ENCODE measurements at regions not wholly inside any gene's neighbourhood (a gene's known extent, or its start where the extent isn't known, plus 50 kb on each side); places are given as distances from the start of the nearest gene placed in this dataset.
"Not testable (repeated sequence)": the region's sequence is repeated elsewhere in the genome, so short reads cannot be mapped to it uniquely, and the experiment has no call there.

- not testable (repeated sequence) for DNase-seq
- CTCF ChIA-PET, result interaction anchor here (0.7 kb wide), 1 partner anchor 305 kb away, joined by 5 read pairs; no protein-coding TSS in a partner anchor
- 100% methylated on average over 9 of the region's 10 CpGs for WGBS (ENCODE audit: insufficient coverage)
Measured at GRCh38 chr12:60234611-60235195, 638.9 kb downstream of the SLC16A7 start.

DNA sequence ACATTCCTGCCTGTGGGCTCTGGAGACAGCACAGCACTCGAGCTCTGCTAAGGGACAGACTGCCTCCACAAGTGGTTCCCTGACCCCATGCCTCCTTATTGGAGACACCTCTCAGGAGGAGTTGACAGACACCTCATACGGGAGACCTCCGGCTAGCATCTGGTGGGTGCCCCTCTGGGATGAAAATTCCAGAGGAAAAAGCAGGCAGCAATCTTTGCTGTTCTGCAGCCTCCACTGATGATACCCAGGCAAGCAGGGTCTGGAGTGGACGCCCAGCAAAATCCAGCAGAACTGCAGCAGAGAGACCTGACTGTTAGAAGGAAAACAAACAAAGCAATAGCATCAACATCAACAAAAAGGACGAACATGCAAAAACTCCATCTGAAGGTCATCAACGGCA, 639.4 kb downstream of the SLC16A7 start:
- Histone ChIP-seq H3K4me1 (ENCODE audit: control extremely low read depth in 1 of 4, control insufficient read depth in 4 of 4, insufficient read depth in 4 of 4, low read length in 3 of 4) (no peaks in the 10 kb centered on the region), H3K27ac (ENCODE audit: insufficient read depth in 1 of 2, low read depth in 1 of 2, low read length in 2 of 2, poor library complexity in 1 of 2, severe bottlenecking in 2 of 2) (no peak overlapping the region), H3K9me3 (ENCODE audit: control extremely low read depth in 1 of 5, control insufficient read depth in 4 of 5, insufficient read depth in 2 of 5, low read depth in 1 of 5, low read length in 4 of 5) (peaks cover 0 to 2% (median 0%) of the 10 kb centered on the region in 5 experiments), H3K27me3 (replicated peaks in 2 of 5; ENCODE audit: control insufficient read depth in 4 of 5, insufficient read depth in 5 of 5, low read length in 4 of 5) (no peaks in the 10 kb centered on the region), H3K4me3 (ENCODE audit: control insufficient read depth in 1 of 7, extremely low read depth in 1 of 7, insufficient read depth in 4 of 7, low read depth in 2 of 7, low read length in 6 of 7) (no peak overlapping the region), H3K36me3 (ENCODE audit: control insufficient read depth in 4 of 4, insufficient read depth in 4 of 4, low read length in 3 of 4) (no peaks in the 10 kb centered on the region)
- CTCF ChIA-PET, result interaction anchor here (0.6 kb wide), 1 partner anchor 9 kb away, joined by 3 read pairs; no protein-coding TSS in a partner anchor
- POLR2A ChIA-PET, result no interaction called here
- DNase-seq, result no peak
- 96% methylated on average over 5 of the region's 6 CpGs for WGBS (ENCODE audit: insufficient coverage)

More at GRCh38 chr12:60234611-60235195, 638.9 kb downstream of the SLC16A7 start:
- H3K27me3 ChIP-seq (replicated peaks in 2 of 5; ENCODE audit: control insufficient read depth in 4 of 5, insufficient read depth in 5 of 5, low read length in 4 of 5); POLR2A ChIA-PET; H3K4me1 ChIP-seq (ENCODE audit: control extremely low read depth in 1 of 4, control insufficient read depth in 4 of 4, insufficient read depth in 4 of 4, low read length in 3 of 4); H3K27ac ChIP-seq (ENCODE audit: insufficient read depth in 1 of 2, low read depth in 1 of 2, low read length in 2 of 2, poor library complexity in 1 of 2, severe bottlenecking in 2 of 2); H3K36me3 ChIP-seq (ENCODE audit: control insufficient read depth in 4 of 4, insufficient read depth in 4 of 4, low read length in 3 of 4); H3K4me3 ChIP-seq (ENCODE audit: control insufficient read depth in 1 of 7, extremely low read depth in 1 of 7, insufficient read depth in 4 of 7, low read depth in 2 of 7, low read length in 6 of 7); H3K9me3 ChIP-seq (ENCODE audit: control extremely low read depth in 1 of 5, control insufficient read depth in 4 of 5, insufficient read depth in 2 of 5, low read depth in 1 of 5, low read length in 4 of 5): not testable (repeated sequence)

DNA sequence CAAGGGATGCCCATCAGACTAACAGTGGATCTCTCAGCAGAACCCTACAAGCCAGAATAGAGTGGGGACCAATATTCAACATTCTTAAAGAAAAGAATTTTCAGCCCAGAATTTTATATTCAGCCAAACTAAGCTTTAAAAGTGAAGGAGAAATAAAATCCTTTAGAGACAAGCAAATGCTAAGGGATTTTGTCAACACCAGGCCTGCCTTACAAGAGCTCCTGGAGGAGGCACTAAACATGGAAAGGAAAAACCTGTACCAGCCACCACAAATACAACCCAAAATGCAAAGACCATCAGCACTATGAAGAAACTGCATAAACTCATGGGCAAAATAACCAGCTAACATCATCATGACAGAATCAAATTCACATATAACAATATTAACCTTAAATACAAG, 640.6 kb downstream of the SLC16A7 start:
- H3K27ac ChIP-seq (ENCODE audit: insufficient read depth in 1 of 2, low read depth in 1 of 2, low read length in 2 of 2, poor library complexity in 1 of 2, severe bottlenecking in 2 of 2); H3K27me3 ChIP-seq (replicated peaks in 2 of 5; ENCODE audit: control insufficient read depth in 4 of 5, insufficient read depth in 5 of 5, low read length in 4 of 5); H3K9me3 ChIP-seq (ENCODE audit: control extremely low read depth in 1 of 5, control insufficient read depth in 4 of 5, insufficient read depth in 2 of 5, low read depth in 1 of 5, low read length in 4 of 5); H3K36me3 ChIP-seq (ENCODE audit: control insufficient read depth in 4 of 4, insufficient read depth in 4 of 4, low read length in 3 of 4); H3K4me3 ChIP-seq (ENCODE audit: control insufficient read depth in 1 of 7, extremely low read depth in 1 of 7, insufficient read depth in 4 of 7, low read depth in 2 of 7, low read length in 6 of 7); H3K4me1 ChIP-seq (ENCODE audit: control extremely low read depth in 1 of 4, control insufficient read depth in 4 of 4, insufficient read depth in 4 of 4, low read length in 3 of 4); DNase-seq; POLR2A ChIA-PET; CTCF ChIA-PET: not testable (repeated sequence)

- CTCF ChIA-PET, result no interaction called here
- POLR2A ChIA-PET, result no interaction called here
- no peak overlapping the region for H3K27ac ChIP-seq (ENCODE audit: insufficient read depth in 1 of 2, low read depth in 1 of 2, low read length in 2 of 2, poor library complexity in 1 of 2, severe bottlenecking in 2 of 2)
- no peaks in the 10 kb centered on the region for H3K4me1 ChIP-seq (ENCODE audit: control extremely low read depth in 1 of 4, control insufficient read depth in 4 of 4, insufficient read depth in 4 of 4, low read length in 3 of 4)
- H3K36me3 ChIP-seq (ENCODE audit: control insufficient read depth in 4 of 4, insufficient read depth in 4 of 4, low read length in 3 of 4), result no peaks in the 10 kb centered on the region
- DNase-seq, result no peak
- H3K4me3 ChIP-seq (ENCODE audit: control insufficient read depth in 1 of 7, extremely low read depth in 1 of 7, insufficient read depth in 4 of 7, low read depth in 2 of 7, low read length in 6 of 7), result no peak overlapping the region
- no peaks in the 10 kb centered on the region for H3K27me3 ChIP-seq (replicated peaks in 2 of 5; ENCODE audit: control insufficient read depth in 4 of 5, insufficient read depth in 5 of 5, low read length in 4 of 5)
- no CpG with 5 or more reads among the region's 2 CpGs for WGBS (ENCODE audit: insufficient coverage)
- H3K9me3 ChIP-seq (ENCODE audit: control extremely low read depth in 1 of 5, control insufficient read depth in 4 of 5, insufficient read depth in 2 of 5, low read depth in 1 of 5, low read length in 4 of 5), result peaks cover 0 to 2% (median 0%) of the 10 kb centered on the region in 5 experiments
Measured at GRCh38 chr12:60240891-60241290, 645.1 kb downstream of the SLC16A7 start.

DNA sequence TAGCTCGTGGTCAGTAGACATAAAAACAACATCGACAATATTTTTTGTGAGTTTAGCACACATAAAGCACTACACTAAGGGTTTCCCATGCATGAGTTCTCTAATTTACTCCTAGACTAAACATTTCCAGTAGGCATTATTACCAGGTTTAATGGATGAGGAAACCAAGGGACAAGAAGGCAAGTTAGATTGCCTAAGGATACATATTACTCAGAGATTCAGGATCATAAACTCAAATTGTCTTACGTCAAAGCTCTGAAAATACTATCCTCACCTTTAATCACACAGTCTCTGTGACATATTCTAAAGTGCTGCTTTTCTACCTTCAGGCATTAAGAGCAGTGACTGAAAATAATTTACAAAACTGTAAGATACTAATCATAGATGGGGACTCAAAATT, 655.3 kb downstream of the SLC16A7 start:
- no peaks in the 10 kb centered on the region for H3K9me3 ChIP-seq (ENCODE audit: control extremely low read depth in 1 of 5, control insufficient read depth in 4 of 5, insufficient read depth in 2 of 5, low read depth in 1 of 5, low read length in 4 of 5)
- 0% methylated on average over 1 of the region's 3 CpGs for WGBS (ENCODE audit: insufficient coverage)
- no peaks in the 10 kb centered on the region for H3K4me1 ChIP-seq (ENCODE audit: control extremely low read depth in 1 of 4, control insufficient read depth in 4 of 4, insufficient read depth in 4 of 4, low read length in 3 of 4)
- no peak overlapping the region for H3K27ac ChIP-seq (ENCODE audit: insufficient read depth in 1 of 2, low read depth in 1 of 2, low read length in 2 of 2, poor library complexity in 1 of 2, severe bottlenecking in 2 of 2)
- CTCF ChIA-PET, result no interaction called here
- H3K27me3 ChIP-seq (replicated peaks in 2 of 5; ENCODE audit: control insufficient read depth in 4 of 5, insufficient read depth in 5 of 5, low read length in 4 of 5), result no peaks in the 10 kb centered on the region
- no peak for DNase-seq
- H3K36me3 ChIP-seq (ENCODE audit: control insufficient read depth in 4 of 4, insufficient read depth in 4 of 4, low read length in 3 of 4), result no peaks in the 10 kb centered on the region
- POLR2A ChIA-PET, result no interaction called here
- no peak overlapping the region for H3K4me3 ChIP-seq (ENCODE audit: control insufficient read depth in 1 of 7, extremely low read depth in 1 of 7, insufficient read depth in 4 of 7, low read depth in 2 of 7, low read length in 6 of 7)

DNA sequence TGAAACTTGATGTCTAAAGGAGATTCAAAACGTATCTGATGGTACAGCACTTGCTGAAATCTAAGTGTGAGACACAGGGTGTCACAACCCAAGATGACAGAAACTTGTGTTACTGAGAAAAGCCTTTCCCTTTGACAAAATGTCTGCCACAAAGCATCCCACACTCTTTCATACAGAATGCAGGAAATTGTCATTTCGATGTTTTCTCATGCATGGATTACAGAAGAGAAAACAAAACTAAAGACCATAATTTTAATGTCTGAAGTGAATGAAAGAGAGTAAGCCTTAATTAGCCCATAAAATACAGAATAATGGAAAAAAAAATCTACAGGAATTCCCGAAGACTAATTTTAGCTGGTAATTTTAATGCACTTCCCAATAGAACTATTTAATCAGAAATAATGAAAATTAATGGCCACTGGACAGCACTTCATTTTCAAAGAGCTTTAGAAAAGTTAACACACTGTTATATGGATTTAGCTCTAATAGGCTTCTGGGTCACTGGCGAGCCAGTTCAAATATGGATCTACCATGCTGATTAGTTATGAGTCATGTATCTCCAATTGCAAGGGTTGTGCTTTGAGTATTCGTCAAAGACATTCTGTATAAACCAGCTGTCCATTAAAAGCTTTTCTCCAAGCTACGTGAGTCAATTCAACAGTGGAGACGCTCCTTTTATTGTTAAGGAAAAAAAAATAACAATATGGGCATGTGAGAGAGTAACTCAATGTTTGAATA, 656.7 kb downstream of the SLC16A7 start:
- Histone ChIP-seq H3K36me3 (ENCODE audit: control insufficient read depth in 4 of 4, insufficient read depth in 4 of 4, low read length in 3 of 4) (no peaks in the 10 kb centered on the region), H3K4me3 (ENCODE audit: control insufficient read depth in 1 of 7, extremely low read depth in 1 of 7, insufficient read depth in 4 of 7, low read depth in 2 of 7, low read length in 6 of 7) (no peak overlapping the region), H3K27me3 (replicated peaks in 2 of 5; ENCODE audit: control insufficient read depth in 4 of 5, insufficient read depth in 5 of 5, low read length in 4 of 5) (no peaks in the 10 kb centered on the region), H3K4me1 (ENCODE audit: control extremely low read depth in 1 of 4, control insufficient read depth in 4 of 4, insufficient read depth in 4 of 4, low read length in 3 of 4) (no peaks in the 10 kb centered on the region), H3K27ac (ENCODE audit: insufficient read depth in 1 of 2, low read depth in 1 of 2, low read length in 2 of 2, poor library complexity in 1 of 2, severe bottlenecking in 2 of 2) (no peak overlapping the region), H3K9me3 (ENCODE audit: control extremely low read depth in 1 of 5, control insufficient read depth in 4 of 5, insufficient read depth in 2 of 5, low read depth in 1 of 5, low read length in 4 of 5) (no peaks in the 10 kb centered on the region)
- ChIA-PET POLR2A (no interaction called here), CTCF (interaction anchor here (1.6 kb wide), 1 partner anchor 11 kb away, joined by 3 read pairs; no protein-coding TSS in a partner anchor)
- no peak for DNase-seq
- WGBS (ENCODE audit: insufficient coverage), result 100% methylated on average over 2 of the region's 7 CpGs

DNA sequence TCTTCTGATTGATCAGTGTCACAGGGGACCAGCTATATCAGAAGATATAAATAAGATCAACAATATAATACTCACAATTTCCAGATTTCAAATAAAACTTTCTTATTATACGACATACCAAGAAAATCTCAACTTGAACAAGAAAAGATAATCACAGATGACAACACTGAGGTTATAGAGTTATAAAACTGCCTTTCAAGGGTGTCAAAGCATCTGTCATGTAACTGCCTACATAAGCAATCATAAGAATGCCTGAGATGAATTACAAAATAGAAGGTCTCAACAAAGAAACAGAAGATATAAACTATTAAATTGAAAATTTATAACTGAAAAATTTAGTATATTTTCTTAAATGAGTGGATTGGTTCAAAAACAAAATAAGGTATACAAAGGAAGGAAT, 659.2 kb downstream of the SLC16A7 start:
- no peak for DNase-seq
- Histone ChIP-seq H3K4me1 (ENCODE audit: control extremely low read depth in 1 of 4, control insufficient read depth in 4 of 4, insufficient read depth in 4 of 4, low read length in 3 of 4) (no peaks in the 10 kb centered on the region), H3K27me3 (replicated peaks in 2 of 5; ENCODE audit: control insufficient read depth in 4 of 5, insufficient read depth in 5 of 5, low read length in 4 of 5) (no peaks in the 10 kb centered on the region), H3K36me3 (ENCODE audit: control insufficient read depth in 4 of 4, insufficient read depth in 4 of 4, low read length in 3 of 4) (no peaks in the 10 kb centered on the region), H3K4me3 (ENCODE audit: control insufficient read depth in 1 of 7, extremely low read depth in 1 of 7, insufficient read depth in 4 of 7, low read depth in 2 of 7, low read length in 6 of 7) (no peak overlapping the region), H3K27ac (ENCODE audit: insufficient read depth in 1 of 2, low read depth in 1 of 2, low read length in 2 of 2, poor library complexity in 1 of 2, severe bottlenecking in 2 of 2) (no peak overlapping the region), H3K9me3 (ENCODE audit: control extremely low read depth in 1 of 5, control insufficient read depth in 4 of 5, insufficient read depth in 2 of 5, low read depth in 1 of 5, low read length in 4 of 5) (no peaks in the 10 kb centered on the region)
- ChIA-PET CTCF (interaction anchor here (0.5 kb wide), 1 partner anchor 321 kb away, joined by 3 read pairs; no protein-coding TSS in a partner anchor), POLR2A (no interaction called here)
- WGBS (ENCODE audit: insufficient coverage), result no CpG with 5 or more reads among the region's 1 CpG

Data from common myeloid progenitor, CD34-positive (primary cell).